IPS-20b (cell line): ENCODE measurements at regions not wholly inside any gene's neighbourhood (a gene's known extent, or its start where the extent isn't known, plus 50 kb on each side); places are given as distances from the start of the nearest gene placed in this dataset.
A peak's percentile ranks its signal among the peaks of the same experiment; 100 is the strongest.
"Not testable (repeated sequence)": the region's sequence is repeated elsewhere in the genome, so short reads cannot be mapped to it uniquely, and the experiment has no call there.

ENCODE experiments used
- H3K27ac ChIP-seq: one replicate; pipeline ENCODE4 v1.5.1; 2013; ENCODE audit warnings: low read length
- H3K27me3 ChIP-seq: 2 replicates; pipeline ENCODE4 v1.6.1; 2013; ENCODE audit warnings: mild to moderate bottlenecking, low read length, inconsistent platforms; ENCODE audit not compliant: insufficient read depth
- H3K36me3 ChIP-seq: 2 replicates; pipeline ENCODE4 v1.6.1; 2013; ENCODE audit warnings: low read depth, mild to moderate bottlenecking, inconsistent platforms, low read length, moderate library complexity; ENCODE audit not compliant: insufficient read depth
- H3K4me1 ChIP-seq: 2 replicates; pipeline ENCODE4 v1.6.1; 2013; ENCODE audit warnings: mild to moderate bottlenecking, control low read depth, inconsistent platforms, low read length, moderate library complexity; ENCODE audit not compliant: insufficient read depth
- H3K4me3 ChIP-seq: 2 replicates; pipeline ENCODE4 v1.5.1; 2013; ENCODE audit warnings: mild to moderate bottlenecking, low read length, inconsistent platforms
- H3K9ac ChIP-seq: 2 replicates; pipeline ENCODE4 v1.6.1; 2013; ENCODE audit warnings: low read depth, mild to moderate bottlenecking, inconsistent platforms, low read length, moderate library complexity
- H3K9me3 ChIP-seq: 2 replicates; pipeline ENCODE4 v1.6.1; 2013; ENCODE audit warnings: mild to moderate bottlenecking, low read depth, low read length, inconsistent platforms; ENCODE audit not compliant: insufficient read depth

DNA sequence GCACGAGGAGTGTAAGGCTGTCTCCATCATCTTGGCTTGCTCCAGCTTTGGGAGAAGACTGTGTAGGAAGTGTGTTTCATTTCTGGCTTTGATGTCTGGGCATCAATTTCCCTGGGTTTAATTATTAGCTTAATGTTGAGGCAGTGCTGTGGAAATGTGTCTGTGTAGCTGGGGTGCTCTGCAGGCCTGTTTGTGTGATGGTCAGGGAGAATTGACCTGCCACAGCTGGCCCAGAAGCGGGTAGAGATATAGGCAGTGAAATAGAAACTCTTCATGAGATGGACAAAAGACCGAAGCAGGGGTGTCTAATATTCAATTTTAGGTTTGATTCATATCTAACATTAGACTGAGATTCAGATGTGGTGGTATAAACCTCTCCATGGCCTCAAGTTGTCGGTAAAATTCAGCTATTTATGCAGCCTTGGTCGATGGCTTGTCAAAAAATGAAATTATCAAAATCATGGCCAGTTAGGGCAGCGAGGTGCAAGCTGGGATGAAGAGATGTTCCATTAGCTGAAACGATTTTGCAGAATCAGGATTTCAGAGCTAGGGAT lies 95.3 kb upstream of the SNX9 start:
- H3K9ac ChIP-seq: no peak overlapping the region

DNA sequence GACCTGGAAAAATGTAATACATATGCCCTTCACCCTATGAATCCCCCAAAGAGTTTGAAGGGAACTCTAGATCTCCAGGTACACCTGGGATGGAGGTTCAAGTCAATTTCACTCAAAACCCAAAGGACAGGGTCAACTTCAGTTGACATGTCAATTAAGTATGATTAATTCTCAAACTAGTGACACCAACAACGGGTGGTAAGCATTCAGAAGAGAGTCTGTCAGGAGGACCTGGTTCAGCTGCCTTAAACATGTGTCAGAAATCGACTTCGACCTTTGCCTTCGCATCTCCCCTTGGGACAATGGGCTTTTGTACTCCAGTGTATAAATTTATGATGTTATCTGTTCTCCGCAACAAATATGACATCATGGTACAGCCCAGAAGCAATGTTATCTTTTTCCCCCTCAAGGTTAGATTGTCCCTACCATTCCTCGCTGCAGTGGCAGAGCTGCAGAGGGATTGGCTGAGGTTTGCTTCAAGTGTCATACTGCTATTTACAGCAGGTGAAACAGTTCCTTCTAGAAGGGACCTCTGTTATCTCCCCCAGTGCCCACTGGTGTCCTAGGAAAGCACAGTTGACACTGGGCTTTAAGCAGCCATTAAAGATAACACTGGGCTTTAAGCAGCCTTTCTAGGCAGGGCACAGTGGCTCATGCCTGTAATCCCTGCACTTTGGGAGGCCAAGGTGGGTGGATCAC lies 94.7 kb upstream of the SNX9 start:
- Histone ChIP-seq H3K27me3 (no peaks in the 10 kb centered on the region), H3K27ac (no peak overlapping the region), H3K4me3 (no peak overlapping the region), H3K9me3 (peaks cover 14% of the 10 kb centered on the region), H3K36me3 (no peaks in the 10 kb centered on the region), H3K4me1 (no peaks in the 10 kb centered on the region), H3K9ac (no peak overlapping the region)

More for the DNA sequence above, 95.3 kb upstream of the SNX9 start:
- Histone ChIP-seq H3K4me3 (no peak overlapping the region), H3K4me1 (no peaks in the 10 kb centered on the region), H3K9me3 (peaks cover 14% of the 10 kb centered on the region), H3K36me3 (no peaks in the 10 kb centered on the region), H3K27me3 (no peaks in the 10 kb centered on the region), H3K27ac (no peak overlapping the region)

DNA sequence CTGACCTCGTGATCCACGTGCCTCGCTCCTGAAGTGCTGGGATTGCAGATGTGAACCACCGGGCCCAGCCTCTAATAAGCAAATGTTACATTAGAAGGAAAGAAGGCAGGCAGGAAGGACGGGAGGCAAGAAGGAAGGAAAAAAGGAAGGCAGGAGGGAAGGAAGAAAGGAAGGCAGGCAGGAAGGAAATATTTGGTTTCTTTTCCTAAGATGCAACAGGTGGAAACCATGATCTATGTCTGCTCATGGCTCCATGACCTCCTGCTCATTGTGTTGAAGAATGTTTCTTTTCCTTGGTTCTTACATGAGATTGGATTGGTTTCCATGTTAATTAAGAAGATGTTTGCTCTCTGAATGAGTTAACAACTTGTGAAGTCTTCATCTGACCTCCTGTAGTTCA lies 91.8 kb upstream of the SNX9 start:
- Histone ChIP-seq H3K9ac (no peak overlapping the region), H3K9me3 (no peaks in the 10 kb centered on the region), H3K36me3 (no peaks in the 10 kb centered on the region), H3K4me1 (no peaks in the 10 kb centered on the region), H3K27me3 (no peaks in the 10 kb centered on the region), H3K4me3 (no peak overlapping the region), H3K27ac (no peak overlapping the region)

DNA sequence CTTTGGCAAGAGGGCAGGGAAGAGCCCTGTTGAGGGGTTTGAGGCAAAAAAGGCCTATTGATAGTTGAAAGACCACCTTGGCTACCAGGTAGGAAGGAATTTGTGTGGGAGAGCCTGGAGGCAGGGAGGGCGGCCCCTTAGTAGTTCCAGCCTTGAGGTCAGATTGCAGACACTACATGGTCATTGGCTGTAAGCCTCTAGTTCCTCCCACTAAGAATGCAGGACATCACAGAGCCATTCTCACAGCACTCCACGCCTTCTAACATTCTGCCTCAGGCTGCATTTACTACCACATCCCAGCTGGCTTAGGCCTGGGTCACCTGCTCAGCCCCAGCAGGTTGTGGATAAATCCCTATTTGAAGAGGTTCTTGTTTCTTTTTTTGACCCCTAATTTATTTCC lies 91.0 kb upstream of the SNX9 start:
- no peaks in the 10 kb centered on the region for H3K36me3 ChIP-seq
- no peaks in the 10 kb centered on the region for H3K4me1 ChIP-seq
- H3K27ac ChIP-seq: no peak overlapping the region
- no peaks in the 10 kb centered on the region for H3K27me3 ChIP-seq
- no peak overlapping the region for H3K4me3 ChIP-seq
- H3K9ac ChIP-seq: no peak overlapping the region
- no peaks in the 10 kb centered on the region for H3K9me3 ChIP-seq

DNA sequence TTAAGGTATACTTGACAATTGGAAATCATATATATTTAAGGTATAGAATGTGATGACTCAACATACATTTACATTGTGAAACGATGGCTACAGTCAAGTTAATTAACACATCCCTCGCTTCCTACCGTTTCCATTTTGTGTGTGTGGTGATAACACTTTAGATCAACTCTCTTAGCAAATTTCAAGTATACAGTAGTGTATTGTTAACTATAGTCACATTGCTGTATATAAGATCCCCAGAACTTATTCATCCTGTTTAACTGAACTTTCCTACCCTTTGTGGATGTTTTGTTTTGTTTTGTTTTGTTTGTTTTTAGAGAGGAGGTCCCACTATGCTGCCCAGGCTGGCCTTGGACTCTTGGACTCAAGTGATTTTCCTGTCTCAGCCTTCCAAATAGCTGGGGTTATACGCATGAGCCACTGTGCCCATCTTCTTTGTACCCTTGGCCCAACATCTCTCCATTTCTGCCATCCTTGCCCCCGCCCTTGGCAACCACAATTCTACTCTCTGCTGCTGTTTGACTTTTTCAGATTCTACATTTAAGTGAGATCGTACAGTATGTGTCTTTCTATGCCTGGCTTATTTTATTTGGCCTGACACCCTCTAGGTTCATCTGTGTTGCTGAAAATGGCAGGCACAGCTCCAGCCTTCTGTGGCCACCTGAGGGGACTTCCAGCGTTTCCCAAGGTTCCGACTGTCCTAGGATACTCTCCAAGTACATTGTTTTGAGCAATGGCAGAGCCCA lies 90.5 kb upstream of the SNX9 start:
- H3K9ac ChIP-seq: no peak overlapping the region
- H3K4me3 ChIP-seq: no peak overlapping the region

DNA sequence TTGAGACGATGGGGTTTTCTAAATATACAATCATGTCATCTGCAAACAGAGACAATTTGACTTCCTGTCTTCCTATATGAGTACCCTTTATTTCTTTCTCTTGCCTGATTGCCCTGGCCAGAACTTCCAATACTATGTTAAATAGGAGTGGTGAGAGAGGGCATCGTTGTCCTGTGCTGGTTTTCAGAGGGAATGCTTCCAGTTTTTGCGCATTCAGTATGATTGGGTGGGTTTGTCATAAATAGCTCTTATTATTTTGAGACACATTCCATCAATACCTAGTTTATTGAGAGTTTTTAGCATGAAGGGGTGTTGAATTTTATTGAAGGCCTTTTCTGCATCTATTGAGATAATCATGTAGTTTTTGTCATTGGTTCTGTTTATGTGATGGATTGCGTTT lies 86.5 kb upstream of the SNX9 start:
- H3K27ac ChIP-seq, H3K9me3 ChIP-seq, H3K36me3 ChIP-seq, H3K4me1 ChIP-seq, H3K27me3 ChIP-seq, H3K4me3 ChIP-seq, H3K9ac ChIP-seq: not testable (repeated sequence)

More for the DNA sequence above, 90.5 kb upstream of the SNX9 start:
- Histone ChIP-seq H3K27ac (no peak overlapping the region), H3K36me3 (no peaks in the 10 kb centered on the region), H3K27me3 (no peaks in the 10 kb centered on the region), H3K4me1 (no peaks in the 10 kb centered on the region), H3K9me3 (no peaks in the 10 kb centered on the region)

DNA sequence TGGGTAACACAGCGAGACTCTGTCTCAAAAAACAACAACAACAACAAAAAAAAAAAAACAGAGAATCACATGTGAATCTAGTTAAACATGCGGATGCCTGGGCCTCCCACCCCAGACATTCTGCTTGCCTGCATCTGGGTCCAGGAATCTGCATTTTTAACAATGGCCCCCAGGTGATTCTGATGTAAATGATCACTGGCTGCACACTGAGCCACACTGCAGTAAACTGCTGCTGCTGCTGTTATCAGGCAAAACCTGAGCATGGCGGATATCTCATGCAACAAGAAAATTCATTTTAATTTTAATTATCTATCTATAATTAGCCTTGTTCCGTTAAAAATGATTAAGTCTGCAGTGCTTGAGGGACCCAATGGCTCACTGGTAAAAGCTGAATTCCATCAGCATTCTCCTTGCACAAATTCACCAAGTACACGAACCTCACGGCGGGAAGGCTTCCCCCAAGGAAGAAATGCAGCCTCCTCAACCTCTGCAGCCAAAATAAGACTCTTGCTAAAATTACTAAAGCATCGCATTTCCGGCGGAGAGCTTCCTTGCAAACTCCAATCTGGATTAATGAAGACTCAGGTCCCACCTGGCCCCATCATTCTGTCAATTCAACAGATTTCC lies 81.6 kb upstream of the SNX9 start:
- Histone ChIP-seq H3K27me3 (no peaks in the 10 kb centered on the region), H3K4me3 (no peak overlapping the region; the same call in 1 of the 2 replicates), H3K9me3 (peaks cover 3% of the 10 kb centered on the region; the same call in 1 of the 2 replicates), H3K4me1 (peaks cover 9% of the 10 kb centered on the region; the same call in 1 of the 2 replicates), H3K27ac (peak overlapping the region; percentile 50), H3K9ac (peak overlapping the region; percentile 56; the same call in 1 of the 2 replicates), H3K36me3 (no peaks in the 10 kb centered on the region)

DNA sequence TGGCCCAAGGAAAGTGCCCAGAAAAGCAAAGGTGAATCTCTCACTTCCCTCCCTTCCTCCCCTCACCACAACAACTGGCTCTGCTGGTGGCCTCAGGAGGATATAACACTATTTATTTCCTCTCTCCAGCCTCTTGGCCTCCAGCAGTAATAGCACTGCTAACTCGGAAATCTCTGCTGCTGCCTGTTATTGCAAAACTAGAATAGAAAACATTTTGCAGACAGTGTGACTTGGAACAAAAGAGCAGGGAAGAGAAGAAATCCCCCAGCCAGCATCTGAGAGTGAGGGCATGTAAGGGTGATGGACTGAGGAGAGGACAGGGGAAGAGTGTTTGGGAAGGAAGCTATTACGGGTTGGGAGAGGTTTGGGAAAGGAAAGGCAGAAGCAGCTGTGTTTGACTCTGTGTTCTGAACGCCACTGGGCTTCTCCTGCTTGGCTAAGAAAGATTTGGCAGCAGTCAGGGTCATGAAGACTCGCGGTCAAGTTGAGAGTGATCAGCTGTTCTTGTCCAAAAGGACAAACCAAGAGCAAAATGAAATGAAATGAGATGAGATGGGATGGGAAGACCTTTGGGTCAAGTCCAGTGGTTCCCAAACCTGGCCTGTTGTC lies 81.0 kb upstream of the SNX9 start:
- no peaks in the 10 kb centered on the region for H3K27me3 ChIP-seq
- H3K27ac ChIP-seq: peak overlapping the region; percentile 50

DNA sequence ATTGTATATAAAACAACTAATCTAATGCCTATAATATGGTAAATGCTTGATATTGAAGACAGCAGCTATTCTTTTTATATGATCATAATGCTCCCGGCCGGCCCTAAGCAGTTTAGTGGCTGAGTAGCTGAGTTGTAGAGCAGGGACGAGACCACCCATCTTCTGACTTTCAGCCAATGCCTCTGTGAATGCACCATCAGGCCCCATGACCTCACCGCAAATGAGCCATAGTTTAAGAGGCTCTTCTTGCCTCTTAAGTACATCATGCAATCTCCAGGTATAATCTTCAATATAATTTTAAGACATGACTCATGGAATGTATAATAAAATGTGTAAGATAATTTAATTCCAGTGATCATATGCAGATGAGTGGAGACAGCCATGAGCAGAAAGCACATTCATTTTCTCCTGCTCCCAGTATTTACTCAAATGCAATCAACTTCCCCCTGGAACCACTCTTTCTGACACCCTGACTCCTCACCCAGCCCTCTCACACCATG lies 78.9 kb upstream of the SNX9 start:
- Histone ChIP-seq H3K9ac (no peak overlapping the region), H3K36me3 (no peaks in the 10 kb centered on the region), H3K27ac (no peak overlapping the region), H3K4me3 (no peak overlapping the region), H3K9me3 (peaks cover 11% of the 10 kb centered on the region; the same call in 1 of the 2 replicates), H3K4me1 (peaks cover 9% of the 10 kb centered on the region; the same call in 1 of the 2 replicates), H3K27me3 (no peaks in the 10 kb centered on the region)

More for the DNA sequence above, 81.0 kb upstream of the SNX9 start:
- Histone ChIP-seq H3K4me3 (no peak overlapping the region; the same call in 1 of the 2 replicates), H3K9ac (peak overlapping the region; percentile 56; the same call in 1 of the 2 replicates), H3K4me1 (peaks cover 9% of the 10 kb centered on the region; the same call in 1 of the 2 replicates), H3K9me3 (peaks cover 8% of the 10 kb centered on the region; the same call in 1 of the 2 replicates), H3K36me3 (no peaks in the 10 kb centered on the region)

DNA sequence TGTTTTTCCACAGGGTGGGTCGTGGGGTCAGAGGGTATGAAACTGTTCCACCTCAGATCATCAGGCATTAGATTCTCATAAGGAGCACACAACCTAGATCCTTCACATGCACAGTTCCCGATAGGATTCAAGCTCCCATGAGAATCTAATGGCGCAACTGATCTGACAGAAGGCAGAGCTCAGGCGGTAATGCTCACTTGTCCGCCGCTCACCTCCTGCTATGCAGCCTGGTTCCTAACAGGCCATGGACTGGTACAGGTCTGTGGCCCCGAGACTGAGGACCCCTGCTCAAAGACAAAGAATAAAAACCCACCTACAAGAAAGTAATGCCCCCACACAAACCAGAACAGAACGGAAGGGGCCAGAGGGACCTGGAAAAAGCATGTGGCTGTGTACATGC lies 76.1 kb upstream of the SNX9 start:
- Histone ChIP-seq H3K36me3 (no peaks in the 10 kb centered on the region), H3K9me3 (peaks cover 11% of the 10 kb centered on the region; the same call in 1 of the 2 replicates), H3K4me3 (no peak overlapping the region), H3K4me1 (peaks cover 4% of the 10 kb centered on the region; the same call in 1 of the 2 replicates), H3K9ac (no peak overlapping the region), H3K27ac (no peak overlapping the region), H3K27me3 (no peaks in the 10 kb centered on the region)

DNA sequence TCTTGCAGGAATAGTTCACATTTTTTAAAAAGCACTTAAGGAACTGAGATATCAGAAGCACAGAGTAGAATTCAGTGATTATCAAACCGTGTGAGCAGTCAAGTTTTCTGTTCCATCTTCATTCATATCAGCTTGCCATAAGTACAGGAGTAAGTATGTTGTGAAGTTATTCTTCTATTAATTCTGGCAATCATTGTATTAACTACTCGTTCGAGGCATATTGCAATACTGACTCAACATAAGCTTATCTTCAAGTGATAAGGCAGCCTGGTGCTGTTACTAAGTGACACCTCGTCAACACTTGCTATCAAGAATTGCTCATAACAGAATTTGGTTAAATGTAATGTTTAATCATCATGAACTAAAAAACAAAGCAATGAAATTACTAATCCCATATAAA lies 75.7 kb upstream of the SNX9 start:
- Histone ChIP-seq H3K36me3 (no peaks in the 10 kb centered on the region), H3K4me3 (no peak overlapping the region), H3K4me1 (no peaks in the 10 kb centered on the region; the same call in 1 of the 2 replicates), H3K9me3 (peaks cover 11% of the 10 kb centered on the region; the same call in 1 of the 2 replicates), H3K27me3 (no peaks in the 10 kb centered on the region), H3K9ac (no peak overlapping the region), H3K27ac (no peak overlapping the region)
